ENCODE measurements at regions not wholly inside any gene's neighbourhood (a gene's known extent, or its start where the extent isn't known, plus 50 kb on each side); places are given as distances from the start of the nearest gene placed in this dataset.

DNA sequence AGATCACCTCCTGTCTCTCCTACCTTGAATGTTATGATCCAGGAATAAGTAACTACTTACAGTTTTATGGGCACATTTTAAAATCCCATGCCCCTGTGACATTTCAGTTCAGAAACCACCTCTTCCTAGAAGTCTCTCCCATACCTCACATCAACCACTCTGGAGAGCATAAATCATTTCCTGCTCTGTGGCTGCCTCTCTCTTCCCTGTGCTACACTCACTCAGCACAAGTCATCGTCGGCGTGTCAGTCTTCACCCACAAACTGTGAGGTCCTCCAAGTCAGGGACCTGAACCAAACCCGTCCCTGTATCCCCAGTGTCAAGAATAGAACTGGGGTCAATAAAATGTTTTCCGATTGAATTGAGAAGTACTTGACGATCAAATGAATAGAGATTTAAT, 863.3 kb downstream of the BCL11B start:
- TF ChIP-seq, protein P1, sequence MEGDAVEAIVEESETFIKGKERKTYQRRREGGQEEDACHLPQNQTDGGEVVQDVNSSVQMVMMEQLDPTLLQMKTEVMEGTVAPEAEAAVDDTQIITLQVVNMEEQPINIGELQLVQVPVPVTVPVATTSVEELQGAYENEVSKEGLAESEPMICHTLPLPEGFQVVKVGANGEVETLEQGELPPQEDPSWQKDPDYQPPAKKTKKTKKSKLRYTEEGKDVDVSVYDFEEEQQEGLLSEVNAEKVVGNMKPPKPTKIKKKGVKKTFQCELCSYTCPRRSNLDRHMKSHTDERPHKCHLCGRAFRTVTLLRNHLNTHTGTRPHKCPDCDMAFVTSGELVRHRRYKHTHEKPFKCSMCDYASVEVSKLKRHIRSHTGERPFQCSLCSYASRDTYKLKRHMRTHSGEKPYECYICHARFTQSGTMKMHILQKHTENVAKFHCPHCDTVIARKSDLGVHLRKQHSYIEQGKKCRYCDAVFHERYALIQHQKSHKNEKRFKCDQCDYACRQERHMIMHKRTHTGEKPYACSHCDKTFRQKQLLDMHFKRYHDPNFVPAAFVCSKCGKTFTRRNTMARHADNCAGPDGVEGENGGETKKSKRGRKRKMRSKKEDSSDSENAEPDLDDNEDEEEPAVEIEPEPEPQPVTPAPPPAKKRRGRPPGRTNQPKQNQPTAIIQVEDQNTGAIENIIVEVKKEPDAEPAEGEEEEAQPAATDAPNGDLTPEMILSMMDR (IDR thresholded peaks at IDR 0.05; ENCODE audit: insufficient read depth, low read length), result no peak
- no peak for TF ChIP-seq POLR2AphosphoS5 (IDR thresholded peaks at IDR 0.05; ENCODE audit: low read depth)
- TF ChIP-seq, protein P2, sequence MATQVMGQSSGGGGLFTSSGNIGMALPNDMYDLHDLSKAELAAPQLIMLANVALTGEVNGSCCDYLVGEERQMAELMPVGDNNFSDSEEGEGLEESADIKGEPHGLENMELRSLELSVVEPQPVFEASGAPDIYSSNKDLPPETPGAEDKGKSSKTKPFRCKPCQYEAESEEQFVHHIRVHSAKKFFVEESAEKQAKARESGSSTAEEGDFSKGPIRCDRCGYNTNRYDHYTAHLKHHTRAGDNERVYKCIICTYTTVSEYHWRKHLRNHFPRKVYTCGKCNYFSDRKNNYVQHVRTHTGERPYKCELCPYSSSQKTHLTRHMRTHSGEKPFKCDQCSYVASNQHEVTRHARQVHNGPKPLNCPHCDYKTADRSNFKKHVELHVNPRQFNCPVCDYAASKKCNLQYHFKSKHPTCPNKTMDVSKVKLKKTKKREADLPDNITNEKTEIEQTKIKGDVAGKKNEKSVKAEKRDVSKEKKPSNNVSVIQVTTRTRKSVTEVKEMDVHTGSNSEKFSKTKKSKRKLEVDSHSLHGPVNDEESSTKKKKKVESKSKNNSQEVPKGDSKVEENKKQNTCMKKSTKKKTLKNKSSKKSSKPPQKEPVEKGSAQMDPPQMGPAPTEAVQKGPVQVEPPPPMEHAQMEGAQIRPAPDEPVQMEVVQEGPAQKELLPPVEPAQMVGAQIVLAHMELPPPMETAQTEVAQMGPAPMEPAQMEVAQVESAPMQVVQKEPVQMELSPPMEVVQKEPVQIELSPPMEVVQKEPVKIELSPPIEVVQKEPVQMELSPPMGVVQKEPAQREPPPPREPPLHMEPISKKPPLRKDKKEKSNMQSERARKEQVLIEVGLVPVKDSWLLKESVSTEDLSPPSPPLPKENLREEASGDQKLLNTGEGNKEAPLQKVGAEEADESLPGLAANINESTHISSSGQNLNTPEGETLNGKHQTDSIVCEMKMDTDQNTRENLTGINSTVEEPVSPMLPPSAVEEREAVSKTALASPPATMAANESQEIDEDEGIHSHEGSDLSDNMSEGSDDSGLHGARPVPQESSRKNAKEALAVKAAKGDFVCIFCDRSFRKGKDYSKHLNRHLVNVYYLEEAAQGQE (IDR thresholded peaks at IDR 0.05; ENCODE audit: insufficient replicate concordance, low read depth), result no peak
